SJCRH30 (cell line): ENCODE measurements at regions not wholly inside any gene's neighbourhood (a gene's known extent, or its start where the extent isn't known, plus 50 kb on each side); places are given as distances from the start of the nearest gene placed in this dataset.
"Not testable (repeated sequence)": the region's sequence is repeated elsewhere in the genome, so short reads cannot be mapped to it uniquely, and the experiment has no call there.

Experiments used
- DNase-seq, 2 experiments: peaks; one replicate each; pipeline ENCODE4 v3.0.0-alpha.2; 2015 to 2020
- H3K27ac ChIP-seq: fragments of 250-450 bp; sonication (Bioruptor Pico); 2 replicates; pipeline ENCODE4 v1.5.1; 2020; ENCODE audit warnings: mild to moderate bottlenecking, moderate library complexity
- H3K27me3 ChIP-seq: fragments of 250-450 bp; sonication (Bioruptor Pico); 2 replicates; pipeline ENCODE4 v1.5.1; 2020; ENCODE audit warnings: mild to moderate bottlenecking, moderate library complexity
- H3K36me3 ChIP-seq: fragments of 250-450 bp; sonication (Bioruptor Pico); 2 replicates; pipeline ENCODE4 v1.5.1; 2020; ENCODE audit warnings: mild to moderate bottlenecking, moderate library complexity
- H3K4me1 ChIP-seq: fragments of 250-450 bp; sonication (Bioruptor Pico); 2 replicates; pipeline ENCODE4 v1.5.1; 2020; ENCODE audit warnings: mild to moderate bottlenecking, moderate library complexity
- H3K4me3 ChIP-seq: fragments of 250-450 bp; sonication (Bioruptor Pico); 2 replicates; pipeline ENCODE4 v1.5.1; 2020; ENCODE audit warnings: mild to moderate bottlenecking, moderate library complexity
- H3K9me3 ChIP-seq: fragments of 250-450 bp; sonication (Bioruptor Pico); replicated peaks from 2 replicates; pipeline ENCODE4 v1.5.1; 2020; ENCODE audit warnings: mild to moderate bottlenecking, moderate library complexity

- H3K27ac ChIP-seq: no peak overlapping the region
- no peaks in the 10 kb centered on the region for H3K4me1 ChIP-seq
- H3K4me3 ChIP-seq: no peak overlapping the region
- no peaks in the 10 kb centered on the region for H3K9me3 ChIP-seq
- H3K27me3 ChIP-seq: no peaks in the 10 kb centered on the region
- no peaks in the 10 kb centered on the region for H3K36me3 ChIP-seq
- DNase-seq: peak; percentile 5 to 25
These were observed 608.4 kb upstream of the FOXG1 start for GRCh38 chr14:28157887-28158791.

GRCh38 chr14:28161040-28161439 lies 605.5 kb upstream of the FOXG1 start:
- H3K4me1 ChIP-seq: no peaks in the 10 kb centered on the region
- H3K4me3 ChIP-seq: no peak overlapping the region
- H3K9me3 ChIP-seq: no peaks in the 10 kb centered on the region
- H3K27me3 ChIP-seq: no peaks in the 10 kb centered on the region; the same call in 1 of the 2 replicates
- no peaks in the 10 kb centered on the region for H3K36me3 ChIP-seq
- H3K27ac ChIP-seq: no peak overlapping the region
- DNase-seq: no peak

GRCh38 chr14:28163233-28163632 lies 603.4 kb upstream of the FOXG1 start:
- Histone ChIP-seq H3K27me3 (no peaks in the 10 kb centered on the region; the same call in 1 of the 2 replicates), H3K4me3 (no peak overlapping the region), H3K9me3 (no peaks in the 10 kb centered on the region), H3K4me1 (no peaks in the 10 kb centered on the region), H3K27ac (no peak overlapping the region), H3K36me3 (no peaks in the 10 kb centered on the region)
- no peak for DNase-seq

- no peak for DNase-seq
- H3K36me3 ChIP-seq: no peaks in the 10 kb centered on the region
- no peaks in the 10 kb centered on the region; the same call in 1 of the 2 replicates for H3K27me3 ChIP-seq
- no peaks in the 10 kb centered on the region for H3K4me1 ChIP-seq
- no peak overlapping the region for H3K27ac ChIP-seq
- H3K9me3 ChIP-seq: no peaks in the 10 kb centered on the region
- no peak overlapping the region for H3K4me3 ChIP-seq
These were observed 602.7 kb upstream of the FOXG1 start for GRCh38 chr14:28163897-28164296.

- H3K36me3 ChIP-seq, H3K27me3 ChIP-seq, DNase-seq, H3K27ac ChIP-seq, H3K9me3 ChIP-seq, H3K4me3 ChIP-seq, H3K4me1 ChIP-seq: not testable (repeated sequence)
These were observed 578.4 kb upstream of the FOXG1 start for GRCh38 chr14:28187902-28188830.

- H3K4me1 ChIP-seq: no peaks in the 10 kb centered on the region
- H3K9me3 ChIP-seq: no peaks in the 10 kb centered on the region
- H3K27ac ChIP-seq: no peak overlapping the region
- no peak overlapping the region for H3K4me3 ChIP-seq
- H3K36me3 ChIP-seq: no peaks in the 10 kb centered on the region
- DNase-seq: no peak
- no peaks in the 10 kb centered on the region for H3K27me3 ChIP-seq
These were observed 569.7 kb upstream of the FOXG1 start for GRCh38 chr14:28196878-28197277.

- Histone ChIP-seq H3K36me3 (no peaks in the 10 kb centered on the region), H3K27ac (no peak overlapping the region), H3K4me3 (no peak overlapping the region), H3K9me3 (no peaks in the 10 kb centered on the region; the same call in 1 of the 2 replicates), H3K27me3 (peaks cover 6% of the 10 kb centered on the region; the same call in 1 of the 2 replicates), H3K4me1 (no peaks in the 10 kb centered on the region)
- no peak for DNase-seq
These were observed 546.2 kb upstream of the FOXG1 start for GRCh38 chr14:28220391-28220790.

GRCh38 chr14:28240909-28241308 lies 525.7 kb upstream of the FOXG1 start:
- Histone ChIP-seq H3K4me1 (no peaks in the 10 kb centered on the region), H3K36me3 (no peaks in the 10 kb centered on the region), H3K4me3 (no peak overlapping the region), H3K9me3 (no peaks in the 10 kb centered on the region), H3K27me3 (no peaks in the 10 kb centered on the region), H3K27ac (no peak overlapping the region)
- DNase-seq: no peak

- no peak for DNase-seq
- Histone ChIP-seq H3K36me3 (no peaks in the 10 kb centered on the region), H3K27me3 (no peaks in the 10 kb centered on the region), H3K4me3 (no peak overlapping the region), H3K9me3 (no peaks in the 10 kb centered on the region), H3K4me1 (no peaks in the 10 kb centered on the region), H3K27ac (no peak overlapping the region)
These were observed 523.7 kb upstream of the FOXG1 start for GRCh38 chr14:28242895-28243294.

- Histone ChIP-seq H3K4me1 (no peaks in the 10 kb centered on the region), H3K9me3 (no peaks in the 10 kb centered on the region), H3K4me3 (no peak overlapping the region), H3K36me3 (no peaks in the 10 kb centered on the region), H3K27ac (no peak overlapping the region), H3K27me3 (no peaks in the 10 kb centered on the region)
- peak in 1 of 2 experiments; percentile 12 for DNase-seq
These were observed 523.0 kb upstream of the FOXG1 start for GRCh38 chr14:28243600-28243999.

GRCh38 chr14:28245216-28245615 lies 521.4 kb upstream of the FOXG1 start:
- Histone ChIP-seq H3K9me3 (no peaks in the 10 kb centered on the region), H3K27me3 (no peaks in the 10 kb centered on the region), H3K27ac (no peak overlapping the region), H3K4me1 (no peaks in the 10 kb centered on the region), H3K4me3 (no peak overlapping the region), H3K36me3 (no peaks in the 10 kb centered on the region)
- DNase-seq: no peak

GRCh38 chr14:28247491-28247890 lies 519.1 kb upstream of the FOXG1 start:
- no peaks in the 10 kb centered on the region for H3K27me3 ChIP-seq
- DNase-seq: no peak
- H3K4me1 ChIP-seq: no peaks in the 10 kb centered on the region
- no peak overlapping the region for H3K27ac ChIP-seq
- no peaks in the 10 kb centered on the region for H3K9me3 ChIP-seq
- H3K36me3 ChIP-seq: no peaks in the 10 kb centered on the region
- H3K4me3 ChIP-seq: no peak overlapping the region

- not testable (repeated sequence) for H3K4me1 ChIP-seq, H3K9me3 ChIP-seq, H3K27ac ChIP-seq, H3K4me3 ChIP-seq, H3K36me3 ChIP-seq, DNase-seq, H3K27me3 ChIP-seq
These were observed 514.5 kb upstream of the FOXG1 start for GRCh38 chr14:28252124-28252523.

- Histone ChIP-seq H3K27me3 (no peaks in the 10 kb centered on the region), H3K4me1 (no peaks in the 10 kb centered on the region), H3K27ac (no peak overlapping the region), H3K36me3 (no peaks in the 10 kb centered on the region), H3K9me3 (no peaks in the 10 kb centered on the region), H3K4me3 (no peak overlapping the region)
- DNase-seq: no peak
These were observed 511.8 kb upstream of the FOXG1 start for GRCh38 chr14:28254768-28255167.

- no peak overlapping the region for H3K27ac ChIP-seq
- no peak overlapping the region for H3K4me3 ChIP-seq
- H3K36me3 ChIP-seq: no peaks in the 10 kb centered on the region
- no peaks in the 10 kb centered on the region for H3K9me3 ChIP-seq
- H3K4me1 ChIP-seq: no peaks in the 10 kb centered on the region
- no peaks in the 10 kb centered on the region for H3K27me3 ChIP-seq
- DNase-seq: no peak
These were observed 502.3 kb upstream of the FOXG1 start for GRCh38 chr14:28264306-28264705.
